Prostate gland (tissue), 2 donors: ENCODE measurements at regions not wholly inside any gene's neighbourhood (a gene's known extent, or its start where the extent isn't known, plus 50 kb on each side); places are given as distances from the start of the nearest gene placed in this dataset.

Source experiments
- CTCF ChIP-seq, 4 experiments: fragments of 200-600 bp in 2 of 4; fragments of 450-650 bp in 2 of 4; sonication (generic) in 2 of 4; IDR thresholded peaks; 1 replicate in 3 of 4; 2 replicates in 1 of 4; pipeline ENCODE4 v1.5.1; 2016 to 2019; ENCODE audit warnings: antibody characterized with exemption in 4 of 4, mild to moderate bottlenecking in 2 of 4, moderate library complexity in 2 of 4
- POLR2A ChIP-seq: fragments of 450-650 bp; IDR thresholded peaks from one replicate; pipeline ENCODE4 v1.6.1; 2016; ENCODE audit warnings: antibody characterized with exemption, mild to moderate bottlenecking
- POLR2AphosphoS5 ChIP-seq: sonication (generic); formaldehyde crosslinking; IDR thresholded peaks from one replicate; pipeline ENCODE4 v1.6.1; 2017; ENCODE audit warnings: antibody characterized with exemption

- TF ChIP-seq POLR2AphosphoS5: no peak
- TF ChIP-seq CTCF (IDR thresholded peaks at IDR 0.05): no peak
- TF ChIP-seq POLR2A: no peak
Measured at GRCh38 chr11:64484191-64485022, 71.3 kb upstream of the SLC22A11 start.
